HuH-7.5 (cell line): ENCODE measurements at regions not wholly inside any gene's neighbourhood (a gene's known extent, or its start where the extent isn't known, plus 50 kb on each side); places are given as distances from the start of the nearest gene placed in this dataset.
"Not testable (repeated sequence)": the region's sequence is repeated elsewhere in the genome, so short reads cannot be mapped to it uniquely, and the experiment has no call there.

Experiments used
- DNase-seq: peaks from one replicate; pipeline ENCODE4 v3.0.0; 2011; ENCODE audit warnings: low spot score

DNA sequence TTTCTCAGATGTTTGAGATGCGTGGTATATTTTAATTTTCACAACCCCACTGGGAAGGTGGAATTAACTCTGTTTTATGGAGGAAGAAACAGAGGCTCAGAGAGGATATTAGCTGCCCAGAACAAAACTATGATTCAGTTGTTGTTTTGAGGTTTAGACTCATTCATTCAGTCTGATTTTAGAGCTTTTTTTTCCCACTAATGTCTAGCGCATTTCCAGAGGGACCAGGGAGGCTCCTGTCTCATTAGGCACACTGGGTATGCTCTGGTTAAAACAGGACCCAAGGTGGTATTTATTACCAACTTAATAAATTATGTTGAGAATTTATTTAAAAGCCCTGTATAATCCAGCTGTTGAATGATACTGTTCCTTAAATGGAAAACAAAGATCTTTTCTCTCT is 272.0 kb upstream of the RGMA start:
- no peak for DNase-seq

DNA sequence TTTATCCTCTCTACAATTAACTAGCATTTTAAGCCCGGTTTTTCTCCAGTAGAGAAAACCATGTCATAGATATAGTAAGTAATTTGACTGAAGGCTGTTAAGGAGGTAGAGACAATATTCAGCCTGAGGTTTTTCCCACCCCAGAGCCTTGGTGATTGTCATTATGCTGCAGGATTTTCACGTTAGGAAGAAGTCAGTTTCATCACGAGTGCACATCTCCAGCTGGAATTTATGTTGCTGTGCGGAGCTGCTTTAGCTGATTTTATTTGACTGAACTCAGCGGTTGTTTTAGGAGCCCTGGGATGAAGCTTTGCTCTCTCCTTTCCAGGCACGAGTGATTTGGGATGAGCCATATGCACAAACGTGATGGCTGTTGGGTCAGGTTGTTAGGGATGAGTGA is 271.3 kb upstream of the RGMA start:
- no peak for DNase-seq

DNA sequence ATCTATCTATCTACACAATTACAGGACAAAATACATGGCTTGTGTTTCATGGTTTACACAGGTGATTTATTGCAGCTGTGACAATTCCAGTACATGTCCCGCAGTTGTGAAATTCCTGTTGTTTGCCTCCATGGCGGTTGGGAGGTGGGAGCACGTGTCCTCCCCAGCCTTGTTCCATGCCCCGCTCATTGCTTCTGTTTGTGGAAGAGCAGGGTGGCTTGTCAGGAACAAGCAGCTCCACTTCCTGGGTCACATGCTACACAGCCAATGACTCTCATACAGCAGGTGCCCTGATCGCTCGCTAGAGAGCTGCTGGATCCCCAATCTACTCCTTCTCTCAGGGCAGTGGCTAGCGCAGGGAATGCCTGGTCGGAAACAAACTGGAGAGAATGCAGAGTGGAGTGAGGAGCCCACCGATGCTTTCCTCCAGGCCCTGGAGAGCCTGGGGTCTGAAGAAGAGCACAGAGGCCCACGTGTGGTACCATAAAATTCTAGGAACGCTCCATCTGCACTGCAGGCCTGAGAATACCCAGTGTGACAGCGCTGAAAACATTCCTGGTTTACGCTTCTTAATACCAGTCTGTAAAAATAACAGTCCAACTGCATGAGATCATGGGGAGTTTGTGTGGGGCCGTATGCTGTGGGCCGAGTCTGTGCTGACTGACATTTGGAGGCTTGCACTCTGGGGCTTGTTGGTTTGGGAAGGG is 270.6 kb upstream of the RGMA start:
- no peak for DNase-seq

DNA sequence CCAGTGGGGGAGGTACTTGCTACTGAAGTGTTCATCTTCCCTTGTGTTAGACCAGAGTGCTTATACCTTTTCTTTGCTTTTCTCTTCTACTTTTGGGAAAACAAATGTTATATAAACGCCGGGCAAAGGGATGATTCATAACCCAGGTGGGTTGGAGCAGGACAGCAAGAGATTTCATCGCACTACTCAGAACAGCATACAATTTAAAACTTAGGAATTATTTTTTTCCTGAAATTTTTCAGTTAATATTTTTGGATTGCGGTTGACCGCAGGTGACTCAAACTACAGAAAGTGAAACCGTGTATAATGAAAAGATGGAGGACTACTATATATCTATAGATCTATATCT is 270.0 kb upstream of the RGMA start:
- DNase-seq = no peak

DNA sequence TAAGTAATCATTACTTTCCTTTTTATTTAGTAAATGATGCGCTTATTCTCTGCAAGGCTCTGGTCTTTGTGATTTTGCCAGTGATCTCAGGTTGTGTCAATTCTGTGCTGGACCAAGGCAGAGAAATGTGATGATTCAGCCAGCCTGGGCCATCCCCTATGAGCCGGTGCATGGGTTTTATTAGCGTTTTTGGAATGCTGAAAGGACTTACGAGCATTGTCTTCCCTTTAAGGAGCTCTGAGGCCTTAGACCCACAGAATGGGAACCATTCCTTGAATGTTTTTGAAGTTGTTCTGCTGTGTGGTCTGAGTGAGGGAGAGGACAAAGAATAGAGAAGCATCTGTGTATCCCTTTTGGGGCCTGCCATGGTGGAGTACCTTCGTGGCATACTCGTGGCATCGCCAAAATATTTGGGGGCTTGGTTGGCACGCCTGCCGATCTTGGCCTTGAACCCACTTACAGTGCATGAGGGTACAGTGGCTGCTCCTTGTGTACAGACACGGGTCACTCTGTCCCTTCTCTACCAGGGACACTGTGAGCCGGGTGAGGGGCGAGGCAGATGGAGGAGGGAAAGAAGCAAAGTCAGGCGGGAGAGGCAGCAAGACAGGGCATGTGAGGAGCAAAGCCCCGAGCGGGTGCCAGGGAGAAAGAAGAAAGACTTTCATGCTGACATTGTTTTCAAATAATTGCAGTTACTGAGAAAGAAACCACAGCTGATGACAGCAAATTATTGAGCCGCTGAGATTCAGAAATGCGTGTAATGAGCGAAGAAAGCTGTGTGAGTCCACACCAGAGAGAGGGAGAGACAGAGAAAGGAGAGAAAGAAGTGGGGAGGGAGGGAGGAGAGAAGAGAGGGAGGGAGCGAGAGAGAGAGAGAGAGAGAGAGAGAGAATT is 269.4 kb upstream of the RGMA start:
- DNase-seq = no peak

DNA sequence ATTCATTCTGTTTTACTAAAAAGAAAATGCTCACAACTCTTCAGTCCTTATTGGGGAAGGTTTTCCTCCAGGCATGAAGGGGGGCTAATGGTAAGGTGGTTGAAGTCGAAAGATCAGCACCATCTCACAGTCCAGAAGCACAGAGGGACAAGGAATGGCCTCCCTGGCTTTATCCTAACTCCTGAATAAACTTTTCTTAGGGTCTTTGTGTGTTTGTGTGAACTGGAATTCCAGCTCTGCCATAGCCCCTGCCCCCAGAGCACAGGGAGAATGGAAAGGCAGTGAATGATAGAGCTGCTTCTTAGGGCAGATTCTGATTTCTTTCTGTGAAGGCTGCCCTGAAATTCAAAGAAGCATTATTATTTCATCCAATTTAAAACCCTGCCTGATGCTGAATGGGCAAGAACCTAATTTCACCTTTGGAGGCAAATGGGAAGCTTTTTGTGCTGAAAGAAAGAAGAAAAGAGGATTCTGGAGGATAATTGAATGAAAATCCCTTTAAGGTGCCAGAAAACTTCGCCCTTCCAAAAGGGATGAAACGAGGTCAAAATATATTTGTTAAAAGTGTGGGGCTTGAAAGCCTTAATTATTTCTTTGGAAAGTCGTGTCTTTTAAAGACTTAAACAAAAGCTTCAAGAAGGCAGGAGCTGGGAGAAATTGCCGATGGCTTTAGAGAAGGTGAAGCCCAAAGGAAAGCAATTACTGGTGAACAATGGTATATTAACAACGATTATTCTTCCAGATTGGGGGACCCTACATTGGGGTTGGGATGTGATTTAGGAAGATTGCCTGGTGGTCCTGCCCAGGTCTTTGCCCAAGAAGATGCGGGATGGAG is 259.9 kb upstream of the RGMA start:
- no peak for DNase-seq

DNA sequence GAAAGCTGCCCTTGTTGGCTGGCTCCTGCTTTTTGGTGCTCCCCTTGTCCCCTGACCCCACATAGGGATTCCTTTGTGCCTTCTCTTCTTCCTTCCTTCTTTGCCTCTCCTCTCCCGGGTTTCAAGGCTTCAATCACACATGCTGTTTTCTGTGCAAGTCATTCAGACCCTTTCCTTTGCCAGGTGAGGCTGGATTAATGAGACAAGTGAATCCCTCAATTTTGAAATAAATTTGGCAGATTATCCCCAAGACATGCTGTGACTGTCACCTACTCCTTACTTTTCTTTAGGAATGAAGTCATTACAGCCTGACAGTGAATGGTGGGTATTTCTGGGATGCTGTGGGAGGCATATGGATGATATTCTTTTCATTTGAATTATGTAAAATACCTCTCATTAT is 259.0 kb upstream of the RGMA start:
- no peak for DNase-seq

DNA sequence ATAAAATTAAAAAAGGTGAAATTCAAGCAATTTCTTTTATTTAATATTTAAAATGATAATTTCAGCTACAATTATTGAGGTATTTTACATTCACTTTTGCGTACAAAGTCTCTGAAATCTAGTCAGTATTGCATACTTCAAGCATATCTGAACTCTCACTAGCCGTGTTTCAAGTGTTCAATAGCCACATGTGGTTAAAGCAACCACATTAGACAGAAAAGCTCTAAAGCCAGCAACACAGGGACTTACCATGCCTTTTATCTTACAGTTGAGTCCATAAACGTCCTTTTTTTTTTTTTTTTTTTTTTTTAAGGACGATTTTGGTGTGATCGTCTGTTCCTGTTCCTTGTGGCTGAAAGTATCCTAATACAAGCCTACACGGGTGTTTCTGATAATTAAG is 257.0 kb upstream of the RGMA start:
- no peak for DNase-seq

DNA sequence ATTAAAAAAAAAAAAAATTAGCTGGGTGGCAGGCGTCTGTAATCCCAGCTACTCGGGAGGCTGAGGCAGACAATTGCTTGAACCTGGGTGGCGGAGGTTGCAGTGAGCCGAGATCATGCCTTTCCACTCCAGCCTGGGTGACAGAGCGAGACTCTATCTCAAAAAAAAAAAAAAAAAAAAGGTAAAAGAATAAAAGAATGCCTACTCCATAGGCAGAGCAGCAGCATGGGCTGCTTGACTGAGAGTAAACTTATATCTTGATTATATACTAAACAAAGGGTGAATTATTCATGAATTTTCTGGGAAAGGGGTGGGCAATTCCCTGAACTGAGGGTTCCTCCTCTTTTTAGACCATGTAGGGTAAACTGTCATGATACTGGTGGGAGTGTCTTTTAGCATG is 254.4 kb upstream of the RGMA start:
- not testable (repeated sequence) for DNase-seq

DNA sequence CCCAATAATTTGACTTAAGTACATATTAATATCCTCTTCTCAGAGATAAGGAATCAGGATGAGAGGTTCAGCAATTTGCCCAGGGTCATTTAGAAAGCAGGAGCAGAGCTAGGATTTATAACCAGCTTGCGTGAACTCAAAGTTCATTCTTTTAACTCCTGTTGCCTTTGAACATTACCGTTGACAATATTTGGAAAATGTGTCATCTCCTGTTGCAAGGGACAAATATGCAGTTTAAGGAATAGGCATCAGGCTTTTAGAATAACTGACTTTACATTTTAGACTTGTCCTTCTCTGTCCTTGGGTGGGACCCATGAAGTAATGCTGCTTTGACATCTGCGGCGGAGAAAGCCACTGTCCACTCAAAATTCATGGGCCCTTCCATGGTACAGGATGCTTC is 252.2 kb upstream of the RGMA start:
- DNase-seq = no peak

DNA sequence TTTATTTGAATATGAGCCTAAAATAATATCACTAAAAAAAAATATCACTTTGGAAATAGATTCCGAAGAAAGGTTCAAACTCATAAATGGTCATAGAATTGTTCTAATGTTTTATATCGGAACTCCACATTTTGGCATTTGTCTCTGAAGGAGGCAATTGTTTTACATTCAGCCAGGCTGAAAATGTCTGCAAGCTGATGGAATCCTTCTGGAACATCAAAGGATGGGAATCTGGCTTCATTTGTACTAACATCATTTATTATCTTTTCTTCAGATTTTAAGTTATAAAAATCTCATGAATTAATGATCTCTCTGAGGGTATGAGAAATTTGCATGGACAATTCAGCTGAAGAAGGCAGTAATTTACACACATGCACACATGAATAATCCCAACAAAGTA is 251.4 kb upstream of the RGMA start:
- no peak for DNase-seq

DNA sequence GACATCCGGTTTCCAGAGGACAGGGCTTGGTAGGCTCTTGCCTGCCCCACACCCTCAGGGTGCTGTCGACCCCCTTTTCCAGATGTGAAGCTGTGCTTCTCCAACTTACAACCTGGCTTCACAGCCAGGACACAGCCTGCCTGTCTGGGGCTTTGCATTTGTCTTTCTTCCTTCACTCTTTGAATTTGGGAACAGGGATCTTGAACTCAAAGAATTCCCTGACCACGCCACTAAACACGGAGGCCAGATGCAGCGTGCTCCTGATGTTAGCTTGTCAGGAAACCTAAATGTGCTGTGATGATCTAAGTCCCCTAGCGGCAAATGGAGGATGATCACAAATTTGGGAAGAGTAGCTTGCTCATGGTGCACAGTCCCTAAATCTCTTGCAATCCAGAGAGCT is 244.8 kb upstream of the RGMA start:
- DNase-seq = no peak

DNA sequence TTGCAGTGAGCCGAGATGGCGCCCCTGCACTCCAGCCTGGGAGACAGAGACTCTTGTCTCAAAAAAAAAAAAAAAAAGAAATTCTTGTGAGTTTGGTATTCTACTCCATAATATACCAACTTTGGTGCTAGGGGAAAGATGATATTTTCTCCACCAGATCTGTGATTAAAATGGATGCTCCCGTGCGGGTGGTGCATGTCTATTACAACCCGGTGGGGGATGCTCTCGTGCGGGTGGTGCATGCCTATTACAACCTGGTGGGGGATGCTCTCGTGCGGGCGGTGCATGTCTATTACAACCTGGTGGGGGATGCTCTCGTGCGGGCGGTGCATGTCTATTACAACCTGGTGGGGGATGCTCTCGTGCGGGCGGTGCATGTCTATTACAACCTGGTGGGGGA is 244.1 kb upstream of the RGMA start:
- DNase-seq = not testable (repeated sequence)

DNA sequence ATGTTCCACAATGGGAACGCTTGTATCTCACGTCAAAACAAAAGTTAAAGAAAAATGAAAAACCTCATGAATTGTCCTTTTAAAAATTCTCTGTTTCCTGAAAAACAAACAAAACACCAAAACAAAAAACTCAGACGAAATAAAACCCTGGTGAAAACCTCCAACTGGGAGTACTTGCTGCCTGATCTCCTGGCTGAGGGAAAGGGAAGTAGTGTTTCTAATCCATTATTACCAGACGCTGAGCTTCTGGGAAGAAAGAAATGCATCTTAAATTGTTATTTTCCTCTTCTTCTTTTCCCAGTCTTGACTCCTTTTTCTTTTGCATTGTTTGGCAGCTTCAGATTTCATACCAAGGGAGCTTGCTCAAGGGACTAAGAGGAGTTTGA is 243.2 kb upstream of the RGMA start:
- DNase-seq = no peak

DNA sequence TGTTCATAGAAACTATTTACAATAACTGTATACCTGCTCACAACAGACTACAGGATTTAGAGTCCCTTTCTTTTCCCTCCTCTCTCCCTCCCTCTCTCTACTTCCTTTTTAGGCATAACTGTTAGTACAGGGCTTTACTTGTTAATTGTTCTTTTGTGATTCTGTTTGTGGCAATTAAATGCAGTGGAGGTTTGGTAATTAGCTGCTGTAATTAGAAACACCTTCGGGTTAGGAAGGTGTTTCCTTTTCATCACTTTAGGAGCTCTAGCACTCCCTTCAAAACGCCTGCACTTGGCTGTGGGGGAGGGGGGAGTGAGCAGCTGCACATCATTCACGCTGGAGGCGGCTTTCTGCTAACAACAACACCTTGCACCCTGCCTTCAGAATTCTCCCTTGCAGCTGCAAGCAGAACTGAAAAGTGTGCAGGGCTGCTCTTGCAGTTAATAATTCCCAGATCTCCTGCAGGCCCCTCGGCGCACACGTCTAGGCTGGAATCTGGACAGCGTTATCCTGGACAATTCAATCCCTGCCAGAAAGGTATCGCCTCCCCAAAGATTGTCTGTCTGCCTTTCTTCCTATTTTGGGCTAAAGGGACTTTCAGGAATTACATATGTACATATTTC is 242.6 kb upstream of the RGMA start:
- DNase-seq = no peak

DNA sequence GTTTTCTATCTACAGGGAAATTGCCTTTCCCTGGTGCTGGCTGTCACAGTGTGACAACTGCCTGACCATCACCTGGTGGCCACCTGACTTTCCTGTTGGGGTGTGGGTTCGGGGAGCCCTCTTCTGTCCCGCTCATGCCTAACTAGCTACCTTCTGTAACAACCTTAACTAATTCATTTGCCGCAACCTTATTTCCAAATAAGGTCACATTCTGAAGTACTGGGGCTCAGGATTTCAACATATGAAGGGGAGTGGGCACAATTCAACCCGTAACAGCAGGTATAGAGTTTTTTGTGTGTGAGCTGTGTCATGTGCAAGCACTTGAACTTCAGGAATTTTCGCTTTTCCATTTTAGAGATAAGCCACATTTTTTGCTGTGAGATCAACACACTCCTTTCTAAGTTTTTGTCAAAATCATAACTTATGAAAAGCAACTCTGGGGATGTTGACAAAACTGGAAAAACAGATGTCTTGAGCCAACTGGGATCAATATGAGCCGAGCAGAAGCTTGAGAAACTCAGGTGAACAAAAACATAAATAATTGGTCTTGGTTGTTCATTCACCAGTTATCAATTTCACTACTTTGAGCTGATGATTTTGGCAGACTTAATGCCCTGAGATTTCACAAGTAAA is 242.0 kb upstream of the RGMA start:
- DNase-seq = no peak

DNA sequence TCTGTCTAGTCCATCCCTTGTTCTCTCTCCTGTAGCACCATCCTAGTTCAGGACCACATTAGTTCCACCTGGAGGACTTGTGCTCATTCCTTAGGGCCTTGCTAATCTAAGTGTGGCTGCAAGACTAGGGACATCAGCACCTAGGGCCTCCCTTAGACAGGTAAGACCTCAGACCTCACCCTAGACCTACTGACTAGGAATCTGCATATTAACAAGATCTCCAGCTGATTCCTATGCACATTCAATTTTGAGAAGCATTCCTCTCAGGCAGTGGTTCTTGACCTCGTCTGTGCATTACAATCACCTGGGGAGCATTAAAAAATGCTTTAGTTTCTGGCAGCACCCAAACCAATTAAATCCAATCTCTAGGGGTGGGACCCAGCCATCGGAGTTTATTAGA is 238.4 kb upstream of the RGMA start:
- no peak for DNase-seq

DNA sequence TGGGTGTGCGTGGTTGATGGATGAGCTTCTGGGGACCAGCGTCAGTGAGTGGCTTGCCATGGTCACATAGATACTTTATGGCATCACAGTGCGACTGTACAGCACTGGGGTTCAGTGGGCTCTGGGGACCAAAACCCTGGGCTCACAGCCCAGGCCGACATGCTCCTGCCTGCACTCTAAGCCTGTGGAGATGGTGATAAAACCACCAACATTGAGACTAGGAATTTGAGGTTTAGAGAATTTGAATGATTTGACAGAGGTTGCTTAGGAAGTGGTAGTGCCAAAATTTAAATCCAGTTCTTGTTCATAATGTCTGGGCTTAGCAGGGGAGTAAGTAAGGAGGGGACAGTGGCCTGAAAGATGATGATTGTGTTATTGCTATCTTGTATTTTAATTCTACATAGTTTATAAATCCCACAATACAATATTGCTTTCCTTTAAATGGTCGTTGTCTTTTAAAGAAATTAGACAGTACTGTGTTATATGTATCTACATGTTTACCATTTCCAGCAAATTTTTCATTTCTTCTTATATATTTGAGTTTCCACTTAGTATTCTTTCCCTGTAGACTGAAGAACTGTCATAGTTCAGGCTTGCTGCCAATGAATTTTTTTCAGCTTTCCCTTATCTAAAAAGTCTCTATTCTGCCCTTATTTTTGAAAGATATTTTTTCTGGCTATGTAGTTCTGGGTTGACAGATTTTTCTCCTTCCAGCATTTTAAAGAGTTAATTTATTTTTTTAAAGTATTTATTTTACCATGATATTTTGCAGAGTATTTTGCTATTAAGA is 235.4 kb upstream of the RGMA start:
- DNase-seq = no peak

DNA sequence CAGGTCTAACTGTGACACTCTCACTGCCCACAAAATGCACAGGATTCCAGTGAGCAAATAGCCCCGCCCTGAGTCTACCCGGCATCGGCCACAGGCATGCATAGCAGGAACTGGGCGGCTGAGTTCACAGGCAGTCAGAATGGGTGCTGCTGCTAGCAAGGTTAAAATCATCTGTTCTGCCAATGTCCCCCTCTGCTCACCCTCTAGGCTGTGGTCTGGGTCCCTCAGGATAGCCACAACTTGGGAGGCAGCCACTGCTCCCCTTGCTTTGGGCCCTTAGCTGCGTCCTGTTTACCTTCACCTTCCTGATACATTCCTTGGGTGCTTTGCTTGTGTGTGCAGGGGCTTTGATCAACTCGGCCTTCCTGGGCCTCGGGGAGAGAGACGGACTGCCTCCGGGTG is 232.9 kb upstream of the RGMA start:
- DNase-seq = no peak

DNA sequence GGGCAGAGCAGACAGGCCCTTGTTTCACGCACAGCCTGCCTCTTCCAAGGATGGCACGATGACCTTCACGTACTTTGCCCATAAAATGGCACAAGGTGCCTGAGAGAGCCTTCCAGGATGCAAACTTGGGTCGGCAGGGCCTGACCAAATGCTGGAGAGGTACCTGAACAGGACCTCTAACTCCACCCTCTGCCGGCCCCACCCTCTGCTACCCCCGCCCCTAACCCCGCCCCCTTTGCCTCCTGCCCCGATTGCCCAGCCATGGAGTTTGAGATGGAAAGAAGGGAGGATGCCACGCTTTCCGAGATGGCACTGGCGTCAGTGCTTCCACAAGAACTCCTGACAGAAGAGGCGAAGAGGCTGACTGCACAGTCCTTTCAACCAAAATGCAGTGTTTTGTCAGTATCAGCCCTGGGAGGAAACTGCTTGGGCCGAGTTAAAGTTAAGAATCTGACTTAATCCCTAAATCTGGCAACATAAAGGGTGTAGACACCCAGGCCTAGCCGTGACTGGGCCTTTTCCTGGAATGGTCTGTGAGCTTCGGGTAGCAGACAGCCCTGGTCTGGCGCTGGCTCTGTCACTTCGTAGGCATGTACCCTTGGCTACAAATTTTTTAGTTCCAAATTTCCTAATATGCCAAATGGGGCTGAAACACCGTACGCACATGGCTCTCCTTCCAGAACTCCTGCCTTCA is 230.3 kb upstream of the RGMA start:
- no peak for DNase-seq

DNA sequence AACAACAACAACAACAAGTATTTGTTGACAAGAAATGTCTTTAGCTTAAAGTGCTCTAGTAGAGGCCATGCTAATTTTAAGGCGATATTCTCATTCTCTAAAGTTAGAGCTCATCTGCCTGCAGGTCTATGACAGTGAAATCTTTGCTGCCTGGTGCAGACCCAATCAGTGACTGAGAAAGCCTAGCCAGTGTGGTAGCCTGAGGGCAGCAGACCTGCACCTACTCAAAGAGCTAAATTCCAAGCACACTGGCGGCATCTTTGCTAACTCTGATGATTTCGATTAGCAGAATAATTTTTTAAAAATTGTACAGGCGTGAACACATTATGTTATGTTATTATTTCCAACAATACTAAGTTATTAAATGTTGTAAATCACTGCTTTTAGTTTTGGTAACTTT is 228.8 kb upstream of the RGMA start:
- no peak for DNase-seq
